HG03558 (cell line): ENCODE measurements at regions not wholly inside any gene's neighbourhood (a gene's known extent, or its start where the extent isn't known, plus 50 kb on each side); places are given as distances from the start of the nearest gene placed in this dataset.

Source experiments
- ATAC-seq: cut with Tn5 transposase; IDR thresholded peaks from one replicate; pipeline ENCODE4 v1.9.1; 2021; ENCODE audit warnings: moderate number of reproducible peaks; ENCODE audit not compliant: unreplicated experiment; ENCODE audit errors: extremely low read depth

- ATAC-seq: no peak
These were observed 123.2 kb downstream of the SLC30A10 start for GRCh38 chr1:219805191-219805590.

GRCh38 chr1:219801156-219801820 is 127.1 kb downstream of the SLC30A10 start:
- ATAC-seq: no peak

- peak; percentile 61 for ATAC-seq
These were observed 129.9 kb downstream of the SLC30A10 start for GRCh38 chr1:219798283-219799030.

GRCh38 chr1:219797683-219798082 is 130.7 kb downstream of the SLC30A10 start:
- ATAC-seq: no peak

- no peak for ATAC-seq
These were observed 131.3 kb downstream of the SLC30A10 start for GRCh38 chr1:219797009-219797408.

GRCh38 chr1:219795363-219795917 is 132.9 kb downstream of the SLC30A10 start:
- ATAC-seq: no peak

DNA sequence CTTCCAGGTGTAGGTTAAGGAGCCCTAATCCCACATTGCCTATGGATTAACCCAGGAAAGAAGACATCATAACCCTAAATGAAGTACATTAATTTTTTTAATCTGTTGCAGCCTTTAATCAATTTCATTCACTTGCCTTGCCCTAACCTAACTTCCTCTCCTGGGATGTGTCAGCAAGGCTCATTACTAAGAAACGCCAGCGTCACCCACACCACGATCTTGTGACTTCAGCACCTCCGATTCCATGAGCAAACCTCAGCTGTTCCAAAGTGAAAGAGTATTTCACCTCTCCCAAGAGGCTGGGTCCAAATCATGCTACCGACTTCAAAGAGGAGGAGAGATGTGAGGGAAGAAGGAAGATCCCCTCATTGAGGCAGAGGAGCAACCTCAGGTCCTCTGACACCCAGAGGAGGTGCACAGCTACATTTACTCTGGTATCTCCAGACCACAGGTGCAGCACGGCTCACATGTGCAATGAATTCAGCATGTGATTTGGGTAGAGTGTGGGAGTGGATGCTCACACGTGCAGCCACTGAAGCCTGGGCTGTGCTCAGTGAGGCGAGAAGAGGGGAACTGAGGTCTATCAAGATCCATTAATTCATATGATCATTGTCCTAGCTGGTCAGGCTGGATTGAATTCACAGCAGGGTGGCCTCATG is 134.1 kb downstream of the SLC30A10 start:
- ATAC-seq: no peak

DNA sequence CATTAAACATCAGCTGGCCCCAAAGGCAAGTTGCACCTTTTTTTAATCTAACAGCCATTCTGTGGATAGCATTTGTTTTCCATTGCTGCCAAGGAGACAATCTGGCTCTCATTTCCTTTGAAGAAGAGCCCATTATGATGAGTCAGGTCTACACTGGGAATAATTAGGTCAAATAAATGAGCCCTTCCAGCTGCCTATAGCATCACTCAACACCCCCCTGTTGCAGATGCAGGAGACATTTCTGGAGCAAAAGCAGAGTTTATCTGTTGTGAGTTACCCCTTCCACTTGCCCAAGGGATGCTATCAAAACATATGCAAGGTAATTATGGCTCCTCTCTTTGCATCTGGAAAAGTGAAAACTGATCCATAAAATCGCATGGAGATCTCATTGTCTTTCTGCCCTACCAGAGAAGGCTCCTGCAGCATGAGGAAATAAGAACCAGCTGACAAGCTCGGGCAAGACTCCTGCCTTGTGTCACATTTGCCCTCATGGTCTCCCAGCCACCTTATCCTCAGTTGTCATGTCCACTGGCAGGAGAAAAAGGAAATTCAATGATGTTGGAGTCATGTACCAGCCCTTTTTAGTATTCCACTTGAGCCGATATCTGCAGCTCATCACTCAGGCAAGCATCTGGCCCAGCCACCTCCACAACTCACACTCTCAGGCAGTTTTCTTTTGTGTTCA is 135.9 kb downstream of the SLC30A10 start:
- no peak for ATAC-seq

GRCh38 chr1:219791766-219792165 is 136.6 kb downstream of the SLC30A10 start:
- ATAC-seq: no peak

- no peak for ATAC-seq
These were observed 137.3 kb downstream of the SLC30A10 start for GRCh38 chr1:219790834-219791615.

GRCh38 chr1:219788700-219789099 is 139.7 kb downstream of the SLC30A10 start:
- no peak for ATAC-seq

- no peak for ATAC-seq
These were observed 140.3 kb downstream of the SLC30A10 start for GRCh38 chr1:219788091-219788490.

- no peak for ATAC-seq
These were observed 143.5 kb downstream of the SLC30A10 start for GRCh38 chr1:219784660-219785381.

GRCh38 chr1:219783605-219784235 is 144.6 kb downstream of the SLC30A10 start:
- no peak for ATAC-seq

GRCh38 chr1:219782929-219783328 is 145.4 kb downstream of the SLC30A10 start:
- no peak for ATAC-seq

DNA sequence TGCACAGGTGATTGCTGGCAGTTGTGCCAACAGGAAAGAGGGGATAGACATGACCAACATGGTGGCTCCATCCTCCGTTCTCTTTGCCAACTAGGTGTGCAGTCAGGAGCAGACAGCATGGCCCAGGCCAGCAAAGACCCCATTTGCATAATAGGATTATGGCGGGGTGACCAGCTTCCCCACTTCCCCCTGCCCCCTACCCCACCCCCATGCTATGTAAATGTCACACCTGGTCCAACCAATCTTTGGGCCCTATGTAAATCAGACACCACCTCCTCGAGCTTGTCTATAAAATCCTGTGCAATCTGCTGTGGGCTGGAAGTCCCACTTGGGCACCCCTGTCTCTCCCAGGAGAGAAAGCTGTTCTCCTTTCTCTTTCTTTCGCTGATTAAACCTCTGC is 146.0 kb downstream of the SLC30A10 start:
- no peak for ATAC-seq

DNA sequence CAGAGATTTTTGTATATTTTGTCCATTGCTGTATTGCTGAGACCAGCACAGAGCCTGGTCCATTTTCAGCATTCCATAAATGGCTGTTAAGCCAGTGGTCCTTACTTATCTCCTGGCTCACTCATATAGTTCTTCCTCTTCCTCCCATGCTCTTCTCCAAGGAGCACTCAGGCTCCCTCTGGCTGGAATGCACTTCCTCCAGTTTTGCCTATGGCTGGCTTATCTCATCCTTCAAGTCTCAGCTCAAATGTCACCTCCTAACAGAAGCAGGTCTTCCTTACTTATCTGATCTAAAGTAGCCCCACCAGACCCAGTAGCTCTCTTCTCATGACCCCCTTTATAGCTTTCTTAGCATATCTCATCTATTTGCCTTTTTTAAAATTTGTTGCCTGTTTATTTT is 146.9 kb downstream of the SLC30A10 start:
- ATAC-seq: no peak

GRCh38 chr1:219778793-219779369 is 149.5 kb downstream of the SLC30A10 start:
- no peak for ATAC-seq
